ENCODE measurements at regions not wholly inside any gene's neighbourhood (a gene's known extent, or its start where the extent isn't known, plus 50 kb on each side); places are given as distances from the start of the nearest gene placed in this dataset.

DNA sequence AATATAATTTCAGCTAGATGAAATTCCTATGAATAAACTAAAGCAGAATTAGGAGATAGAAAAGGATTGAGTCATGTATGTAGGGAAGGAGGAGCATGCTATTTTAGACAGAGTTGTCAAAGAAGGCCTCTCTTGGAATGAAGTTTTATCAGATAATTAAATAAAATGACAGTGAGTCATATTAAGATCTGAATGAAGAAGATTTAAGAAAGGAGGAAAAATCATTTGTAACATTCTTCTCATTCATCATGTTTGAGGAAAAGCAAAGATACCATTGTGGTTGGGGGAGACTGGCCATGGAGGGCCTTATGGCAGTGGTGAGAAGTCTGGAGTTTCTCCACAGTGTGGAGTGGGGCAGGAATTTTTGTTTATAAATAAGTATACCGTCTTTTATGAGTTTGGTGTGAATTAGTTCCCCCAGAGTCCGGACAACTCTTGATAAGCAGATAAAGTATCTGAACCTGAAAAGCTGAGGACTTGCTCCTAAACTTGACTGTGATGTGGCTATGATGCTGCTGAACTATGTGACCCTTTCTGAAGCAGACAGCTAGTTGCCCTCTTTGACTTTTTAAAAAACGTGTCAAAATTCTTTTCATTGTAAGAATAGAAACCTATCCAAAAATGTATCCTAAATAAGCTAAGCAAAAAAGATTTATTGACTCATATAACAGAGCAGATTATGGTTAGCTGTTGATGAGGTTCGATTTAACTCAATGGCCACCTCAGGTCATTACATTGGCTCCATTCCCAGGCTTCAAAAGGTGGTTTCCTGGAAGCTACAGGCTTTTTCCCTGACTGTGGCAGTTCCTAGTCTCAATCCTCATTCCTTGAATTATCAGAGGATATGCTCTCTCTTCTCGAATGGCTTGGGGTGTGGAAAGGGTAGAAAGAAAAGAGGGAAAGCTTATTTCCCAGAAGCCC is 90.8 kb downstream of the LHX9 start:
- TF ChIP-seq CTCF (IDR thresholded peaks at IDR 0.05 in 4 of 5, conservative IDR thresholded peaks at IDR 0.05 in 1 of 5), result no peak
- no peak for TF ChIP-seq POLR2A (IDR thresholded peaks at IDR 0.05)
